Neural crest cell (in vitro differentiated cells): ENCODE measurements at regions not wholly inside any gene's neighbourhood (a gene's known extent, or its start where the extent isn't known, plus 50 kb on each side); places are given as distances from the start of the nearest gene placed in this dataset.

Experiments
- DNase-seq: peaks from one replicate; pipeline ENCODE4 v3.0.0; 2021; ENCODE audit warnings: low read depth, mixed read lengths, low spot score
- H3K27ac Mint-ChIP-seq: one replicate; pipeline ENCODE4 v1.8.0; 2021; ENCODE audit warnings: mild to moderate bottlenecking, mixed read lengths; ENCODE audit not compliant: unreplicated experiment
- H3K27me3 Mint-ChIP-seq: 2 replicates; pipeline ENCODE4 v1.8.0; 2021; ENCODE audit warnings: low read depth, mild to moderate bottlenecking, mixed read lengths
- H3K36me3 Mint-ChIP-seq: 2 replicates; pipeline ENCODE4 v1.8.0; 2021; ENCODE audit warnings: low read depth, mild to moderate bottlenecking, mixed read lengths
- H3K4me1 Mint-ChIP-seq: 2 replicates; pipeline ENCODE4 v1.8.0; 2021; ENCODE audit warnings: mixed read lengths
- H3K4me3 Mint-ChIP-seq: one replicate; pipeline ENCODE4 v1.8.0; 2021; ENCODE audit warnings: mild to moderate bottlenecking, mixed read lengths
- H3K9me3 Mint-ChIP-seq: 2 replicates; pipeline ENCODE4 v1.8.0; 2021; ENCODE audit warnings: mixed read lengths
- CTCF ChIP-seq: fragments of 200-600 bp; sonication (generic); conservative IDR thresholded peaks from 2 replicates; pipeline ENCODE4 v1.5.0; 2021; ENCODE audit warnings: antibody characterized with exemption, mild to moderate bottlenecking

- no peaks in the 10 kb centered on the region for H3K36me3 Mint-ChIP-seq
- peaks cover 3% of the 10 kb centered on the region for H3K9me3 Mint-ChIP-seq
- no peaks in the 10 kb centered on the region for H3K4me1 Mint-ChIP-seq
- no peak overlapping the region for H3K27ac Mint-ChIP-seq
- no peak for DNase-seq
- H3K4me3 Mint-ChIP-seq: no peak overlapping the region
- no peaks in the 10 kb centered on the region for H3K27me3 Mint-ChIP-seq
- TF ChIP-seq CTCF: no peak
Observed at GRCh38 chr2:76678383-76679024, 843.7 kb downstream of the LRRTM4 start.

GRCh38 chr2:76675212-76675611 lies 847.0 kb downstream of the LRRTM4 start:
- no peak for DNase-seq
- no peaks in the 10 kb centered on the region for H3K9me3 Mint-ChIP-seq
- H3K27me3 Mint-ChIP-seq: no peaks in the 10 kb centered on the region
- H3K4me1 Mint-ChIP-seq: no peaks in the 10 kb centered on the region
- no peak for TF ChIP-seq CTCF
- H3K4me3 Mint-ChIP-seq: no peak overlapping the region
- no peak overlapping the region for H3K27ac Mint-ChIP-seq
- H3K36me3 Mint-ChIP-seq: no peaks in the 10 kb centered on the region

GRCh38 chr2:76672798-76673197 lies 849.4 kb downstream of the LRRTM4 start:
- Mint-ChIP-seq H3K27ac (peak overlapping the region; percentile 32), H3K9me3 (no peaks in the 10 kb centered on the region), H3K36me3 (no peaks in the 10 kb centered on the region), H3K4me1 (no peaks in the 10 kb centered on the region), H3K27me3 (no peaks in the 10 kb centered on the region), H3K4me3 (no peak overlapping the region)
- DNase-seq: no peak
- no peak for TF ChIP-seq CTCF

- Mint-ChIP-seq H3K4me1 (no peaks in the 10 kb centered on the region), H3K4me3 (no peak overlapping the region), H3K36me3 (no peaks in the 10 kb centered on the region), H3K27me3 (no peaks in the 10 kb centered on the region), H3K9me3 (no peaks in the 10 kb centered on the region), H3K27ac (no peak overlapping the region)
- TF ChIP-seq CTCF: no peak
- no peak for DNase-seq
Observed at GRCh38 chr2:76669966-76670465, 852.2 kb downstream of the LRRTM4 start.

GRCh38 chr2:76668279-76668678 lies 853.9 kb downstream of the LRRTM4 start:
- no peak for TF ChIP-seq CTCF
- Mint-ChIP-seq H3K9me3 (no peaks in the 10 kb centered on the region), H3K4me3 (no peak overlapping the region), H3K36me3 (no peaks in the 10 kb centered on the region), H3K4me1 (no peaks in the 10 kb centered on the region), H3K27ac (no peak overlapping the region), H3K27me3 (no peaks in the 10 kb centered on the region)
- no peak for DNase-seq
